ENCODE measurements at regions not wholly inside any gene's neighbourhood (a gene's known extent, or its start where the extent isn't known, plus 50 kb on each side); places are given as distances from the start of the nearest gene placed in this dataset.

DNA sequence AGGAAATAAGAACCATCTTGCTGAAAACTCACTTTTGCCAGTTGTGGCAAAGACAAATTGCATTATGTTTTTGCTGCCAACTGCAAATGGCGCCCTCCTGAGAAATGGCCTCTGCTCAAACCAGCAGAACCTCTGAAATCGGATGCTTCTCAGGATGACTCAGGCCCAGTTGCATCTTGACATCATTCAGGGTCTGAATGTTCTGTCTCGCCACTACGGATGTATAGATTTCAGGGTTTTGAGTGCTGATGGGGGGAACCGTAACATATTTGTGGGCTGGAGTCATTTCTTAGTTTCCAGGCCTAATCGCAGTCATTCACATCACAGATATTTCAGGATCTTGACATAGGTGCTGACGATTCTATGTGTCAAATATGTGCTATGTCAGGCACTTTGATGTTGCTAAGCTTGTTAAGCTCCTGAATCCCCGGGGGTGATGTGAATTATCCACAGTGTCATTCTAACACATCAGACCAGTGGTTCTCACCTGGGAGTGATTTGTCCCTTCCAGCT, 207.1 kb downstream of the NFATC2 start:
- no peak overlapping the region for H3K4me3 ChIP-seq (replicated peaks; ENCODE audit: low read depth, low read length)
- peak; percentile 81 for DNase-seq (ENCODE audit: extremely low read depth, low read depth)
- no peak for TF ChIP-seq CTCF (IDR thresholded peaks at IDR 0.05; ENCODE audit: low read depth, low read length, missing control alignments)

DNA sequence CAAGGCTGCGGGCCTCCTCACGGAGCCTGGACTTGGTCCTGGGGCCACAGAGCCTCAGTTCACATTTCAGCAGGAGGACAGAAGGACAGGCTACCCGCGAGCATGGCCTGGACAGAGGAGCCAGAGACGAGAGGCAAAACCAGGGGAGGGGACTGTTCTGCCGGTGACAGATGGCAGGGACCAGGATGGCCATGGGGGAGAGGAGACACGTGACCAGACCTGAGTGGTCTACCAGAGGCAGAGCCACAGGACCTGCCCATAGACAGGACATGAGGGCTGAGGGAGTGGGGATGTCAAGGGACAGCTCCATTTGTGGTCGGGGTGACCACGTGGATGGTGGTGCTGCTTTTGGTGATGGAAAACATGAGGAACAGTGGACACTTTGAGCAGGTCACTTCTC, 207.9 kb downstream of the NFATC2 start:
- TF ChIP-seq CTCF (IDR thresholded peaks at IDR 0.05; ENCODE audit: low read depth, low read length, missing control alignments) = no peak
- H3K4me3 ChIP-seq (replicated peaks; ENCODE audit: low read depth, low read length) = no peak overlapping the region
- DNase-seq (ENCODE audit: extremely low read depth, low read depth) = no peak

GRCh38 chr20:51333971-51334370, 208.5 kb downstream of the NFATC2 start:
- TF ChIP-seq CTCF (IDR thresholded peaks at IDR 0.05; ENCODE audit: low read depth, low read length, missing control alignments) = no peak
- DNase-seq (ENCODE audit: extremely low read depth, low read depth) = no peak
- no peak overlapping the region for H3K4me3 ChIP-seq (replicated peaks; ENCODE audit: low read depth, low read length)

DNA sequence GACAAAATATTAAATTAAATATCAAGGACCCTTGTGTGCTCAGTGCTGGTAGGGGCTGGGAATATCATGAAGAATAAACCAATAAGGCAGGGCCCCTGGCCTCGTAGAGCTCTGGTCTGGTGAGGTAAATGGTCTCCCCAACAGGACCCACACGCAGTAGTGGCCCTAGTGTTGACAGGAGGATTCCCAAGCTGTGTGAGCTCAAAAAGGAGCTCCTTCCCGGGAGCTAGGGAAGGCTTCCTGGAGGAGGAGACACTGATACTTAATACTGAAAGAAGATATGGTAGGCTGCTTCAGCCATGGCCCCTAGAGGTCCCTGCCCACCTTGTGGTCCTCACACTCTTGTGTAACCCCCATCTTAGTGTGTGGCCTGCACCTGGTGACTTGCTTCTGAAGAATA, 209.1 kb downstream of the NFATC2 start:
- no peak for TF ChIP-seq CTCF (IDR thresholded peaks at IDR 0.05; ENCODE audit: low read depth, low read length, missing control alignments)

GRCh38 chr20:51331481-51331880, 211.0 kb downstream of the NFATC2 start:
- TF ChIP-seq CTCF (IDR thresholded peaks at IDR 0.05; ENCODE audit: low read depth, low read length, missing control alignments) = no peak
- no peak for DNase-seq (ENCODE audit: extremely low read depth, low read depth)
- H3K4me3 ChIP-seq (replicated peaks; ENCODE audit: low read depth, low read length) = no peak overlapping the region

More for the DNA sequence above, 209.1 kb downstream of the NFATC2 start:
- no peak overlapping the region for H3K4me3 ChIP-seq (replicated peaks; ENCODE audit: low read depth, low read length)
- DNase-seq (ENCODE audit: extremely low read depth, low read depth) = no peak

- no peak for DNase-seq (ENCODE audit: extremely low read depth, low read depth)
- H3K4me3 ChIP-seq (replicated peaks; ENCODE audit: low read depth, low read length) = no peak overlapping the region
- TF ChIP-seq CTCF (IDR thresholded peaks at IDR 0.05; ENCODE audit: low read depth, low read length, missing control alignments) = no peak
These were observed 212.7 kb downstream of the NFATC2 start for GRCh38 chr20:51329845-51330244.

GRCh38 chr20:51327251-51327841, 215.2 kb downstream of the NFATC2 start:
- no peak for DNase-seq (ENCODE audit: extremely low read depth, low read depth)
- TF ChIP-seq CTCF (IDR thresholded peaks at IDR 0.05; ENCODE audit: low read depth, low read length, missing control alignments) = no peak
- no peak overlapping the region for H3K4me3 ChIP-seq (replicated peaks; ENCODE audit: low read depth, low read length)
